OCI-LY3 (cell line): ENCODE measurements at regions not wholly inside any gene's neighbourhood (a gene's known extent, or its start where the extent isn't known, plus 50 kb on each side); places are given as distances from the start of the nearest gene placed in this dataset.

ENCODE experiments used
- EZH2phosphoT487 ChIP-seq: fragments of 200-600 bp; shearing (Covaris generic); IDR thresholded peaks from 2 replicates; pipeline ENCODE4 v1.6.1; 2018; ENCODE audit warnings: antibody characterized with exemption, mixed run types, low read depth
- TF ChIP-seq, protein P1 (sequence below): fragments of 200-600, 300-600 bp; sonication (generic); IDR thresholded peaks from 2 replicates; pipeline ENCODE4 v1.5.1; 2014; ENCODE audit warnings: antibody characterized with exemption, low read length, low read depth

DNA sequence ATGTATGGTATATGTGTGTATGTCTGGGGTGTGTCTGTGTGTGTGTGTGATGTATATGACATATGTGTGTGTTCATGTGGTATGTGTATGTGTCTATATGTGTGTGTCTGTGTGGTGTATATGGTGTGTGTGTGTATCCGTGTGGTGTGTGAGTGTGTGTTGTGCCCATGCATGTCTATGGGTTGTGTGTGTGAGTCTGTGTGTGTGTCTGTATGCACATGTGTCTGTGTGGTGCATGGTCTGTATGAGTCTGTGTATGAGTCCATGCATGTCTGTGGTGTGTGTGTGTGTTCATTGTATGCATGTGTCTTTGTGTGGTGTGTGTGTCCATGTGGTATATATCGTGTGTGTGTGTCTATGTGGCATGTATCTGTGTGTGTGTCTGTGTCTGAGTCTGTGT is 168.1 kb upstream of the GSC start:
- TF ChIP-seq, protein P1, sequence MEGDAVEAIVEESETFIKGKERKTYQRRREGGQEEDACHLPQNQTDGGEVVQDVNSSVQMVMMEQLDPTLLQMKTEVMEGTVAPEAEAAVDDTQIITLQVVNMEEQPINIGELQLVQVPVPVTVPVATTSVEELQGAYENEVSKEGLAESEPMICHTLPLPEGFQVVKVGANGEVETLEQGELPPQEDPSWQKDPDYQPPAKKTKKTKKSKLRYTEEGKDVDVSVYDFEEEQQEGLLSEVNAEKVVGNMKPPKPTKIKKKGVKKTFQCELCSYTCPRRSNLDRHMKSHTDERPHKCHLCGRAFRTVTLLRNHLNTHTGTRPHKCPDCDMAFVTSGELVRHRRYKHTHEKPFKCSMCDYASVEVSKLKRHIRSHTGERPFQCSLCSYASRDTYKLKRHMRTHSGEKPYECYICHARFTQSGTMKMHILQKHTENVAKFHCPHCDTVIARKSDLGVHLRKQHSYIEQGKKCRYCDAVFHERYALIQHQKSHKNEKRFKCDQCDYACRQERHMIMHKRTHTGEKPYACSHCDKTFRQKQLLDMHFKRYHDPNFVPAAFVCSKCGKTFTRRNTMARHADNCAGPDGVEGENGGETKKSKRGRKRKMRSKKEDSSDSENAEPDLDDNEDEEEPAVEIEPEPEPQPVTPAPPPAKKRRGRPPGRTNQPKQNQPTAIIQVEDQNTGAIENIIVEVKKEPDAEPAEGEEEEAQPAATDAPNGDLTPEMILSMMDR = no peak
- TF ChIP-seq EZH2phosphoT487 = no peak
